ENCODE measurements at regions not wholly inside any gene's neighbourhood (a gene's known extent, or its start where the extent isn't known, plus 50 kb on each side); places are given as distances from the start of the nearest gene placed in this dataset.
A peak's percentile ranks its signal among the peaks of the same experiment; 100 is the strongest.
"Not testable (repeated sequence)": the region's sequence is repeated elsewhere in the genome, so short reads cannot be mapped to it uniquely, and the experiment has no call there.

GRCh38 chr11:134957540-134958335 is 545.7 kb upstream of the B3GAT1 start:
- Mint-ChIP-seq H3K4me3 (no peak overlapping the region), H3K4me1 (no peaks in the 10 kb centered on the region), H3K36me3 (no peaks in the 10 kb centered on the region), H3K27ac (no peak overlapping the region), H3K27me3 (peaks cover 4 to 13% (median 8%) of the 10 kb centered on the region in 3 donors), H3K9me3 (peaks cover 0 to 9% (median 3%) of the 10 kb centered on the region in 7 donors)
- no peak for ATAC-seq (ENCODE audit: low read depth in 2 of 2)
- no peak for DNase-seq

GRCh38 chr11:134956450-134957210 is 544.6 kb upstream of the B3GAT1 start:
- H3K36me3 Mint-ChIP-seq: no peaks in the 10 kb centered on the region
- no peak overlapping the region for H3K27ac Mint-ChIP-seq
- H3K4me1 Mint-ChIP-seq: no peaks in the 10 kb centered on the region
- H3K4me3 Mint-ChIP-seq: no peak overlapping the region
- DNase-seq: no peak
- ATAC-seq (ENCODE audit: low read depth in 2 of 2): no peak
- peaks cover 0 to 9% (median 3%) of the 10 kb centered on the region in 7 donors for H3K9me3 Mint-ChIP-seq
- H3K27me3 Mint-ChIP-seq: peaks cover 4 to 13% (median 8%) of the 10 kb centered on the region in 3 donors

DNA sequence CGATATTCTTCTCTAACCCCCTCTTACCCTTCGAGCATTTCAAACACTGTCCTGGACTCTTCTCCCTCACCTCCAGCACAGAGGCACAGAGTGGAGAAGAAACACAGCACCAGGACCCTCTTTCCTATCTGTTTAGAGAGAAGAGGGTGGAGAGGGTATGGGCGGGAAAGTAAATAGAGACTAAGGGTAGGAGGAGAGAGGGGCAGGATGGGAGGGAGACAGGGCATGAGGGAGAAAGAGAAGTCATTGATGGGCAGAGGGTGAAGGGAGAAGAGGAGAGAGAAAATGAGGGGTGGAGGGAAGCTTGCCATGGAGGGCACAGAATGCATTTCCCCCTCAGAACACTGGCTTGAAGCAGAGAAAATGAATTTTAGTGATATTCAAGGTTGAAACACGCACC is 543.9 kb upstream of the B3GAT1 start:
- not testable (repeated sequence) for H3K27ac Mint-ChIP-seq; ATAC-seq (ENCODE audit: low read depth in 2 of 2); H3K4me1 Mint-ChIP-seq; DNase-seq; H3K9me3 Mint-ChIP-seq; H3K36me3 Mint-ChIP-seq; H3K4me3 Mint-ChIP-seq
- H3K27me3 Mint-ChIP-seq: peaks cover 4 to 13% (median 8%) of the 10 kb centered on the region in 3 donors

- Mint-ChIP-seq H3K36me3 (no peaks in the 10 kb centered on the region), H3K27me3 (peaks cover 4 to 13% (median 8%) of the 10 kb centered on the region in 3 donors), H3K27ac (no peak overlapping the region), H3K9me3 (peaks cover 0 to 5% (median 3%) of the 10 kb centered on the region in 7 donors), H3K4me3 (no peak overlapping the region), H3K4me1 (no peaks in the 10 kb centered on the region)
- ATAC-seq (ENCODE audit: low read depth in 2 of 2) (no peak), DNase-seq (no peak)
Observed at GRCh38 chr11:134955281-134955680, 543.2 kb upstream of the B3GAT1 start.

- ATAC-seq (ENCODE audit: low read depth in 2 of 2); H3K27ac Mint-ChIP-seq; H3K36me3 Mint-ChIP-seq: not testable (repeated sequence)
Observed at GRCh38 chr11:134954456-134954855, 542.4 kb upstream of the B3GAT1 start.

GRCh38 chr11:134953417-134953970 is 541.5 kb upstream of the B3GAT1 start:
- peaks cover 4 to 13% (median 8%) of the 10 kb centered on the region in 3 donors for H3K27me3 Mint-ChIP-seq
- not testable (repeated sequence) for H3K4me3 Mint-ChIP-seq; DNase-seq; H3K4me1 Mint-ChIP-seq; H3K9me3 Mint-ChIP-seq; H3K27ac Mint-ChIP-seq; ATAC-seq (ENCODE audit: low read depth in 2 of 2); H3K36me3 Mint-ChIP-seq

More at GRCh38 chr11:134954456-134954855, 542.4 kb upstream of the B3GAT1 start:
- not testable (repeated sequence) for H3K9me3 Mint-ChIP-seq, H3K4me1 Mint-ChIP-seq, H3K4me3 Mint-ChIP-seq, DNase-seq
- H3K27me3 Mint-ChIP-seq: peaks cover 4 to 13% (median 8%) of the 10 kb centered on the region in 3 donors

DNA sequence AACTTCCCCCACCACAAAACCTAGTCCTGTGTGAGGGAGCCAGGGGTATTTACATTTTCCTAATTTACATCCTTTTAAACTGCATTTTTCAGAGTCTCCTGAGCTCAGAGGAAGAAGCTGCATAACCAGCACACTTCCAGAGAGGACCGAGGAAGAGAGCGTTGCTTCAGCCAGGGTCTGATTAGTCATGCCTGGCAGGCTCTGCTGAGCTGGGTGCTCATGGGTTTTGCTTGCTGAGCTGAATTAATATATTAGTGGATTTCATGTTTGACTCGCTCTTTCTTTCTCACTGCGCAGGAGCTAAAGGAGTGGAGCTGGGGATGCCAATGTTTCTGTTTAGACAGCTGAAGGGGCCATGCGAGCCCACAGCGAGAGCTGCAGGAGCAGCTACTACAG is 539.3 kb upstream of the B3GAT1 start:
- DNase-seq (no peak), ATAC-seq (ENCODE audit: low read depth in 2 of 2) (no peak)
- no peak overlapping the region for H3K27ac Mint-ChIP-seq
- no peaks in the 10 kb centered on the region for H3K36me3 Mint-ChIP-seq
- peaks cover 0 to 5% (median 1%) of the 10 kb centered on the region in 7 donors for H3K9me3 Mint-ChIP-seq
- H3K4me3 Mint-ChIP-seq: no peak overlapping the region
- H3K4me1 Mint-ChIP-seq: no peaks in the 10 kb centered on the region
- H3K27me3 Mint-ChIP-seq: peaks cover 8 to 13% (median 8%) of the 10 kb centered on the region in 3 donors

- H3K4me1 Mint-ChIP-seq: no peaks in the 10 kb centered on the region
- no peak overlapping the region for H3K27ac Mint-ChIP-seq
- no peak overlapping the region for H3K4me3 Mint-ChIP-seq
- ATAC-seq (ENCODE audit: low read depth in 2 of 2) (no peak), DNase-seq (no peak)
- H3K9me3 Mint-ChIP-seq: peaks cover 0 to 5% (median 1%) of the 10 kb centered on the region in 7 donors
- no peaks in the 10 kb centered on the region for H3K36me3 Mint-ChIP-seq
- peaks cover 8 to 13% (median 8%) of the 10 kb centered on the region in 3 donors for H3K27me3 Mint-ChIP-seq
Observed at GRCh38 chr11:134950692-134951304, 538.8 kb upstream of the B3GAT1 start.

GRCh38 chr11:134949121-134950090 is 537.4 kb upstream of the B3GAT1 start:
- Mint-ChIP-seq H3K27me3 (peaks cover 6 to 8% (median 7%) of the 10 kb centered on the region in 3 donors), H3K4me1 (no peaks in the 10 kb centered on the region), H3K36me3 (no peaks in the 10 kb centered on the region), H3K4me3 (no peak overlapping the region), H3K27ac (no peak overlapping the region), H3K9me3 (peaks cover 0 to 5% (median 2%) of the 10 kb centered on the region in 7 donors)
- no peak for DNase-seq
- ATAC-seq (ENCODE audit: low read depth in 2 of 2): no peak

GRCh38 chr11:134947556-134947955 is 535.5 kb upstream of the B3GAT1 start:
- no peaks in the 10 kb centered on the region for H3K36me3 Mint-ChIP-seq
- DNase-seq (no peak), ATAC-seq (ENCODE audit: low read depth in 2 of 2) (no peak)
- peaks cover 0 to 3% (median 0%) of the 10 kb centered on the region in 7 donors for H3K9me3 Mint-ChIP-seq
- H3K4me1 Mint-ChIP-seq: no peaks in the 10 kb centered on the region
- no peak overlapping the region for H3K4me3 Mint-ChIP-seq
- H3K27me3 Mint-ChIP-seq: peaks cover 0 to 6% (median 4%) of the 10 kb centered on the region in 3 donors
- H3K27ac Mint-ChIP-seq: no peak overlapping the region

GRCh38 chr11:134945993-134946392 is 534.0 kb upstream of the B3GAT1 start:
- no peak for DNase-seq
- Mint-ChIP-seq H3K9me3 (peaks cover 0 to 3% (median 0%) of the 10 kb centered on the region in 7 donors), H3K4me1 (no peaks in the 10 kb centered on the region), H3K4me3 (no peak overlapping the region), H3K27me3 (peaks cover 0 to 6% (median 4%) of the 10 kb centered on the region in 3 donors), H3K36me3 (no peaks in the 10 kb centered on the region), H3K27ac (peak overlapping the region in 1 of 6 donors; percentile 56)
- no peak for ATAC-seq (ENCODE audit: low read depth in 2 of 2)

GRCh38 chr11:134944986-134945385 is 532.9 kb upstream of the B3GAT1 start:
- Mint-ChIP-seq H3K9me3 (peaks cover 0 to 3% (median 0%) of the 10 kb centered on the region in 7 donors), H3K4me3 (no peak overlapping the region), H3K4me1 (no peaks in the 10 kb centered on the region), H3K27ac (no peak overlapping the region), H3K27me3 (peaks cover 0 to 6% (median 4%) of the 10 kb centered on the region in 3 donors), H3K36me3 (no peaks in the 10 kb centered on the region)
- ATAC-seq (ENCODE audit: low read depth in 2 of 2) (no peak), DNase-seq (no peak)
